ENCODE measurements at regions not wholly inside any gene's neighbourhood (a gene's known extent, or its start where the extent isn't known, plus 50 kb on each side); places are given as distances from the start of the nearest gene placed in this dataset.

DNA sequence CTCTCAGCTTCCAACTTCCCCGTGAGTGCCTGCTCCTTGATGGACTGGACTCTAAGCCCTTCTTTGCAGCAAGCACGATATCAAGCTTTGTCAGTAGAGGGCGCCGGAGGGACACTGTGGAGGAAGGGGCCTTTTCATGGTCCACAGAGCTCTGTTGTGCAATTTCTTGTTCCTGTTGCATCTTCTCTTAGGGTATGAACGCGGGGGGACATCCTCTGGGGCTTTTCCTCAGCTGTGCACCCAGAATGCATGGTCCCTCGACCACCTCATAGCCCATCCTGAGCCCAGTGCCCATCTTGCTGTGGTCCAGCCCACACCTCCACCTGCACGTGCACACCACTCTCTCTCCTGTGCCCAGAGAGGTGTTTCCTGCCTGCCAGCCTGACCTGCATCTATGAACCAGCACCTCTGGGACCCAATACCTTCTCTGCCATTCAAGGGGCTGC is 556.8 kb downstream of the PTPRU start:
- FAIRE-seq (peak; percentile 75), ATAC-seq (peak; percentile 86)
- H2AFZ ChIP-seq (ENCODE audit: control insufficient read depth, low read depth, low read length): no peak overlapping the region

More for the DNA sequence above, 556.8 kb downstream of the PTPRU start:
- Histone ChIP-seq H3K9me3 (replicated peaks; ENCODE audit: control insufficient read depth, insufficient read depth, low read length) (no peaks in the 10 kb centered on the region; the same call in 2 of the 3 replicates), H3K27ac (ENCODE audit: control insufficient read depth, insufficient read depth) (no peak overlapping the region), H3K9ac (ENCODE audit: control insufficient read depth, insufficient read depth, low read length) (no peak overlapping the region), H3K27me3 (replicated peaks in 1 of 2; ENCODE audit: control insufficient read depth in 2 of 2, insufficient read depth in 2 of 2, low read length in 1 of 2) (no peaks in the 10 kb centered on the region), H3K4me3 (no peak overlapping the region), H3K4me2 (ENCODE audit: control insufficient read depth, insufficient read depth) (no peak overlapping the region), H3K4me1 (ENCODE audit: control insufficient read depth, insufficient read depth, low read length) (no peaks in the 10 kb centered on the region), H4K20me1 (ENCODE audit: control insufficient read depth, insufficient read depth) (no peaks in the 10 kb centered on the region), H3K79me2 (ENCODE audit: control insufficient read depth, insufficient read depth, low read length) (no peaks in the 10 kb centered on the region), H3K36me3 (ENCODE audit: control insufficient read depth in 2 of 2, insufficient read depth in 2 of 2, low read length in 1 of 2) (no peaks in the 10 kb centered on the region)
- in situ Hi-C loops (cut with MboI) (no loop called here), intact Hi-C loops (cut with micrococcal nuclease; ENCODE audit: unreplicated experiment) (loop anchor here (2.0 kb wide), 1 partner anchor 916 kb away; no protein-coding TSS in a partner anchor)
- no TSS peak for BruUV-seq (replicated peaks)
- DNase-seq (ENCODE audit: low read depth, low spot score): no peak
- SMC1A ChIA-PET (ENCODE audit: uncharacterized antibody, unreplicated experiment): interaction anchor here (1.1 kb wide), 1 partner anchor 587 kb away, joined by 6 read pairs; no protein-coding TSS in a partner anchor
- POLR2A ChIA-PET: no interaction called here
- TF ChIP-seq SIX5 (IDR thresholded peaks at IDR 0.05; ENCODE audit: low read depth, low read length, severe bottlenecking) (no peak), CEBPB (IDR thresholded peaks at IDR 0.05; ENCODE audit: borderline replicate concordance in 1 of 2, low read depth in 2 of 2, low read length in 2 of 2) (peak in 1 of 2 experiments; percentile 80; a peak in 1 of 4 replicates), GATAD2B (conservative IDR thresholded peaks at IDR 0.05; ENCODE audit: low read depth) (no peak), IRF4 (IDR thresholded peaks at IDR 0.05; ENCODE audit: low read depth, low read length) (no peak), MTA2 (IDR thresholded peaks at IDR 0.05; ENCODE audit: low read depth) (no peak), JUNB (IDR thresholded peaks at IDR 0.05) (no peak), NFYA (IDR thresholded peaks at IDR 0.05; ENCODE audit: borderline replicate concordance, low read depth, low read length) (no peak), RAD21 (IDR thresholded peaks at IDR 0.05; ENCODE audit: insufficient read depth, low read depth, low read length) (peak; percentile 83), SMC3 (IDR thresholded peaks at IDR 0.05; ENCODE audit: borderline replicate concordance, low read length) (peak; percentile 71), EP300 (IDR thresholded peaks at IDR 0.05; ENCODE audit: borderline replicate concordance in 1 of 2, control insufficient read depth in 1 of 2, low read depth in 2 of 2, low read length in 2 of 2) (no peak)
- TF ChIP-seq, protein P1, sequence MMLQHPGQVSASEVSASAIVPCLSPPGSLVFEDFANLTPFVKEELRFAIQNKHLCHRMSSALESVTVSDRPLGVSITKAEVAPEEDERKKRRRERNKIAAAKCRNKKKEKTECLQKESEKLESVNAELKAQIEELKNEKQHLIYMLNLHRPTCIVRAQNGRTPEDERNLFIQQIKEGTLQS (IDR thresholded peaks at IDR 0.05; ENCODE audit: borderline replicate concordance, extremely low read depth, low read depth, low read length): no peak
- TF ChIP-seq, protein P2, sequence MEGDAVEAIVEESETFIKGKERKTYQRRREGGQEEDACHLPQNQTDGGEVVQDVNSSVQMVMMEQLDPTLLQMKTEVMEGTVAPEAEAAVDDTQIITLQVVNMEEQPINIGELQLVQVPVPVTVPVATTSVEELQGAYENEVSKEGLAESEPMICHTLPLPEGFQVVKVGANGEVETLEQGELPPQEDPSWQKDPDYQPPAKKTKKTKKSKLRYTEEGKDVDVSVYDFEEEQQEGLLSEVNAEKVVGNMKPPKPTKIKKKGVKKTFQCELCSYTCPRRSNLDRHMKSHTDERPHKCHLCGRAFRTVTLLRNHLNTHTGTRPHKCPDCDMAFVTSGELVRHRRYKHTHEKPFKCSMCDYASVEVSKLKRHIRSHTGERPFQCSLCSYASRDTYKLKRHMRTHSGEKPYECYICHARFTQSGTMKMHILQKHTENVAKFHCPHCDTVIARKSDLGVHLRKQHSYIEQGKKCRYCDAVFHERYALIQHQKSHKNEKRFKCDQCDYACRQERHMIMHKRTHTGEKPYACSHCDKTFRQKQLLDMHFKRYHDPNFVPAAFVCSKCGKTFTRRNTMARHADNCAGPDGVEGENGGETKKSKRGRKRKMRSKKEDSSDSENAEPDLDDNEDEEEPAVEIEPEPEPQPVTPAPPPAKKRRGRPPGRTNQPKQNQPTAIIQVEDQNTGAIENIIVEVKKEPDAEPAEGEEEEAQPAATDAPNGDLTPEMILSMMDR (IDR thresholded peaks at IDR 0.05 in 2 of 3, conservative IDR thresholded peaks at IDR 0.05 in 1 of 3; ENCODE audit: control insufficient read depth in 2 of 3, extremely low read depth in 1 of 3, insufficient read depth in 1 of 3, low read depth in 3 of 3, low read length in 3 of 3): peak; percentile 78 to 82 (median 80)
- TF ChIP-seq, protein P3, sequence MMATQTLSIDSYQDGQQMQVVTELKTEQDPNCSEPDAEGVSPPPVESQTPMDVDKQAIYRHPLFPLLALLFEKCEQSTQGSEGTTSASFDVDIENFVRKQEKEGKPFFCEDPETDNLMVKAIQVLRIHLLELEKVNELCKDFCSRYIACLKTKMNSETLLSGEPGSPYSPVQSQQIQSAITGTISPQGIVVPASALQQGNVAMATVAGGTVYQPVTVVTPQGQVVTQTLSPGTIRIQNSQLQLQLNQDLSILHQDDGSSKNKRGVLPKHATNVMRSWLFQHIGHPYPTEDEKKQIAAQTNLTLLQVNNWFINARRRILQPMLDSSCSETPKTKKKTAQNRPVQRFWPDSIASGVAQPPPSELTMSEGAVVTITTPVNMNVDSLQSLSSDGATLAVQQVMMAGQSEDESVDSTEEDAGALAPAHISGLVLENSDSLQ (IDR thresholded peaks at IDR 0.05): no peak
- TF ChIP-seq, protein P4, sequence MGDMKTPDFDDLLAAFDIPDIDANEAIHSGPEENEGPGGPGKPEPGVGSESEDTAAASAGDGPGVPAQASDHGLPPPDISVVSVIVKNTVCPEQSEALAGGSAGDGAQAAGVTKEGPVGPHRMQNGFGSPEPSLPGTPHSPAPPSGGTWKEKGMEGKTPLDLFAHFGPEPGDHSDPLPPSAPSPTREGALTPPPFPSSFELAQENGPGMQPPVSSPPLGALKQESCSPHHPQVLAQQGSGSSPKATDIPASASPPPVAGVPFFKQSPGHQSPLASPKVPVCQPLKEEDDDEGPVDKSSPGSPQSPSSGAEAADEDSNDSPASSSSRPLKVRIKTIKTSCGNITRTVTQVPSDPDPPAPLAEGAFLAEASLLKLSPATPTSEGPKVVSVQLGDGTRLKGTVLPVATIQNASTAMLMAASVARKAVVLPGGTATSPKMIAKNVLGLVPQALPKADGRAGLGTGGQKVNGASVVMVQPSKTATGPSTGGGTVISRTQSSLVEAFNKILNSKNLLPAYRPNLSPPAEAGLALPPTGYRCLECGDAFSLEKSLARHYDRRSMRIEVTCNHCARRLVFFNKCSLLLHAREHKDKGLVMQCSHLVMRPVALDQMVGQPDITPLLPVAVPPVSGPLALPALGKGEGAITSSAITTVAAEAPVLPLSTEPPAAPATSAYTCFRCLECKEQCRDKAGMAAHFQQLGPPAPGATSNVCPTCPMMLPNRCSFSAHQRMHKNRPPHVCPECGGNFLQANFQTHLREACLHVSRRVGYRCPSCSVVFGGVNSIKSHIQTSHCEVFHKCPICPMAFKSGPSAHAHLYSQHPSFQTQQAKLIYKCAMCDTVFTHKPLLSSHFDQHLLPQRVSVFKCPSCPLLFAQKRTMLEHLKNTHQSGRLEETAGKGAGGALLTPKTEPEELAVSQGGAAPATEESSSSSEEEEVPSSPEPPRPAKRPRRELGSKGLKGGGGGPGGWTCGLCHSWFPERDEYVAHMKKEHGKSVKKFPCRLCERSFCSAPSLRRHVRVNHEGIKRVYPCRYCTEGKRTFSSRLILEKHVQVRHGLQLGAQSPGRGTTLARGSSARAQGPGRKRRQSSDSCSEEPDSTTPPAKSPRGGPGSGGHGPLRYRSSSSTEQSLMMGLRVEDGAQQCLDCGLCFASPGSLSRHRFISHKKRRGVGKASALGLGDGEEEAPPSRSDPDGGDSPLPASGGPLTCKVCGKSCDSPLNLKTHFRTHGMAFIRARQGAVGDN (IDR thresholded peaks at IDR 0.05): no peak
- RAD21 ChIA-PET (ENCODE audit: unreplicated experiment): interaction anchor here (1.1 to 1.2 kb wide), 2 partner anchors 587 to 915 kb away, joined by 7 to 8 read pairs; no protein-coding TSS in a partner anchor
- 6% methylated on average over 8 of the region's 8 CpGs for WGBS (ENCODE audit: insufficient coverage, insufficient replicate concordance, low lambda C conversion rate, missing lambda C conversion rate)
- CTCF ChIA-PET: interaction anchor here (0.7 to 2.7 kb wide), 13 partner anchors 10 to 1008 kb away, joined by 3 to 17 read pairs (median 3); no protein-coding TSS in a partner anchor
